DMS53 treated with DMSO at 0.1 percent for 48 hours (cell line): ENCODE measurements at regions not wholly inside any gene's neighbourhood (a gene's known extent, or its start where the extent isn't known, plus 50 kb on each side); places are given as distances from the start of the nearest gene placed in this dataset.

Source experiments
- DNase-seq: peaks from one replicate; lab custom pipeline; 2025; ENCODE audit not compliant: unreplicated experiment; lab: John Stamatoyannopoulos, UW

DNA sequence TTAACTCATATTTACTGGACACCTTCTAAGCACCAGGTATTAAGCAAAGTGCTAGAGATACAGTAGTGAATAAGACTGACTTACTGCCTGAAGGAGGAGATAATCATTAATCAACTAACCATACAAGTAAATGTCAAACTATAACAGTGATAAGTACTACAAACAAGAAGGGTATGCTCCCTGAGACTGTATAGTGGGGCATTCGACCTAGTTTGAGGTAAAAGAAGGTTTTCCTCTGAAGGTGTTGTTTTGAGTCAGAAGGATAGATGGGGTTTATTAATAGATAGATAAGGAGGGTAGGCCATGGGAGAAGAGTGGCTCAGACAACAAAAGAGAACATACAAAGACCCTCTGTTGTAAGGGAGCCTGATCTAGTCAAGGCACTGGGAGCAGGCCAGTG, 105.4 kb downstream of the DDIT4L start:
- DNase-seq: no peak

DNA sequence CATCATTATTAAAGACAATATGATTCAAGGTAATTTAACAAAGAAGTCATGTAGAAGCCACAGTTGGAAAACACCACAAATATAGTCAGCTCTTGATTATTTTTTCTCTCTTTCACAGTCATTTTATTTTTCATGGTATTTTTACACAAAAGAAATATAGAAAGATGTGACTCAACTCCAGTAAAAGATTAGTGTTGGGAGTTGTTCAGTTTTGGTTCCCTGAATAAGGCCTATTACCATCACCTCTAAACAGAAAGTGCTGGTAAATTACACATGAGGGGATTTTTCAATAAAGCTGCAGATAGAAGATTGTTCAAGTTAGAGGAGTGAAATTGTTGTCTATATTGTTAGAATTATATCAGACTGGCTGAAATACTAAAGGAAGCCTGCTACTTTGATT, 107.0 kb downstream of the DDIT4L start:
- no peak for DNase-seq

DNA sequence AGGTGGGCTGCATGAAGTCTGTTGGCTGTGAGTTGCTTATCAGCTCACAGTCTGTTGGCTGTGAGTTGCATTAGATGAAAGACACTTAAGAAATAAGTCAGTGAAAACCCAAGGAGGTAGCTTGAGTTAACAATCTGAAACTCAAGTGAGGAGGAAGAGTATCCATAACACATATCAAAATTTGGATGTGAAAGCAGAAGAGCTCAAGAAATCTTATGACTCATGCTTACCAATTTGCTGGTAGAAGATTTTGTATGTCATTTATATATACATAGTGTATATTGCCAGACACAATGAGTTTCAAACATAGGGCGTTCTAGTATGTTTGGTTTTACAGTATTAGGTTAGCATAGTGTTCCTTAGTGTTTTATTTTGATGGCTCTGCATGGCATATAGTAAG, 107.4 kb downstream of the DDIT4L start:
- DNase-seq: no peak

DNA sequence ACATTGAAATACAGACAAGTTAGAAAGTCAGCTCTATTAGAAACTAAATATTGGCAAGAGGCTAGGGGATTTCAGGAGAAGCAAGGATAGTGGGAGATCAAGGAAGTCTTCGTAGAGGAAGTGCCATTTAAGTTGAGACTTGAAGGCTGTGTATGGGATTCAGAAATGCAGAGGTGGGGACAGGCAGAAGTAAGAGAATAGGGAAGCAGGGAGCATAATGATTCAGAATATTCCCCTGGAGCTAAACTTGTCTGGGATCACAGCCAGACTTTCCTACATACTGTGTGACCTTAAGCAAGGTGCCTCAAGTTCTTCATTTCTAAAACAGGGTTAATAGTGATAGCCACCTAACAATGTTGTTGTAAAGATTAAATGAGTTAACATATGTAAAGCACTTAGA, 108.8 kb downstream of the DDIT4L start:
- DNase-seq: no peak

DNA sequence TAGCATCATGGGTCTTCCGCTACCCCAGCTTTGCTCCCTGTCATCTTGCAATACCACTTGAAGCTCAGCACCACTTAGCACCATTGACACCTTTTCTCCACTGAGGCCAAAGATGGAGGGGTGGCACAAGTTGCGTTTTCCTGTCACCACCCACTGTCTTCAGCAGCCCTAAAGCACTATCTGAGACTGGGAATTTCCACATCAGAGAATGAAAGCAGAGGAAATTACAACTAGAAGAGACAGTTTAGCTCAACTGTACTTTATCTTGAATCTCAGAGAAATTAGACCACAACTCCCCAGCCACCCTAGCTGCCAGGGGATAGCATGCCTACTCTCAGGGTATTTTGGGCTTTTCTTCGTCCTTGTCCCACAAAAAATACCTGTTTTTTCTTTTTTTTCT, 111.0 kb downstream of the DDIT4L start:
- DNase-seq: no peak

DNA sequence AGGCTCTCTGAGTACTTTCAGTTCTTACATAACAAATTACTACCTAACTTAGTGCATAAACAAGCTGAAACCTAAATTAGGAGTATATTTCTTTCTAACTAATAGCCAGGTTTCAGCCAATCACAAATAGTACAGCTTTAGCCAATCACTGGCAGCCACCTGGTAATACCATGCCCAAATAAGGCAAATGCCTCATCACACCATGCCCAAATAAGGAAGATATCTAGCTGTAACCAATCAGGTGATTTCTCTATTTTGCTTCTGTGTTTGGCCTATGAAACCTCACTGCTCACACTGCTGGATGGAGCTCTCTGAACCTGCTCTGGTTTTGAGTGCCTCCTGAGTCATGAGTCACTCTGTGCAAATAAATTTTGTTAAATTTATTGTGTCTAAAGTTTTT, 113.5 kb downstream of the DDIT4L start:
- peak; percentile 41 for DNase-seq

DNA sequence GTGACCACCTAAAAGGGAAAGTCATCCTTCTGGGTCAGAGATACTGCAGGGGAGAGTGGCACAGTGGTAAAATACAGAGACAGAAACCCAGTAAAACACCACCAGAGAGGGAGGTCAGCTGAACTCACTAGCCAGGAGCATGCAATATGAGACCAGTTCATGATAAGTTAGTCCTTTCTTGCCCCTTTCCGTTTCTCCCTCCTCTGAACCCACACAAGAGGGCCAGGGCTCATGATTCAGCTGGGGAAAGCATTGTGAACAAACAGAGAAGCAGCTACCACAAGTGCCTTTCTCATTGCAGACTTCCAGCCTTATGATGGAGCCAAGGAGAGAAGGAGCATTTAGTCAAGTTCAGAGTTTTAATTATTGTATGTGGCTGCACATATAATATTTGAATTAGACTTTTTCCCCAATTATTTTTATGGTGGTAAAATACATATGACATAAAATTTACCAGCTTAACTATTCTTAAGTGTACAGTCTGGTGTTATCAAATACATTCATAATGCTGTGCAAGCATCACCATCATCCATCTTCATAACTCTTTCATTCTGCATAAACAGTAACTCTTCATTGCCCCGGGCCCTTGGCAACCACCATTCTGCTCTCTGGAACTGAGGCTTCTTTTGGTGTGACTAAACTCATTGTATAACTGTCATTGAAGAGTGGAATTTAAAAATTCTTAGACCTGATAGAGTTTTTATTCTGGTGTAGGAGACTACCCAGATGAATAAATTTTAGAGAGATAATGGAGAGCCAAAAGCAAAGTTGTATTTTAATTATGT, 114.6 kb downstream of the DDIT4L start:
- no peak for DNase-seq

DNA sequence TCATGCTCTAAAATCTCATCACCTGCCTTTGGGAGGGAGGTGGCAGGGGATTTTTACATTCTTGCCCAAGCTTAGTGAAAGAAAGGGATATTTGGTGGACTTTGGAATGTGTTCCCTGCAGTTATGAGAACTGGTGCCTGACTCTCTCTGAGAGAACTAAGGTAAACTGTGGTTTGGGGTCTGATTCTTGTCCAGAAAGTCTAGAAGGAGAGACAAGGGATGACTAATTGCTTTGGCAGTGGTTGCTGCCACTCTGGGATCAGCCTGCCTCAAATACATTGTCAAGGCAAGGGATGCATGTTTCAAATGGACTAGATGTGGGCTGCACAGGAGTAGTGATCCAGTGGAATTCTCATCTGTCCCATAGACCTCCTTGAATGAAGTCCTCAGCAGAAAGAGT, 115.2 kb downstream of the DDIT4L start:
- DNase-seq: no peak

DNA sequence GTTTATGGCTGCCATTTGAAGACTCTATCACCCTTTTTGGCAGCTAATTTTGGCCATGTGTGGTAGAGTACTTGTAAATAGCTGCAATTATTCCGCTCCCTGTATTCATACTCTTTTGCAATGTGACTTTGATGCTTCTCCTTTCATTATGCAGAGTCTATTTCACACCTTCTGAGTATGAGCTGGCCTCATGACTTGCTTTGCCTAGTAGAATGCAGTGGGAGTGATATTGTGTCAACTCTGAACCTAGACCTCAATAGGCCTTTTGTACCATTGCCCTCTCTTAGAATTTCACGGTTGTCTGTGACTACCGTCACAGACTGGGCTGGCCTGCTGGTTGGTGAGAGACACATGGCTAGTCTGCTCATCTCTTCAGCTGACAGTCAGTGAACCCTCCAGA, 118.8 kb downstream of the DDIT4L start:
- DNase-seq: no peak

DNA sequence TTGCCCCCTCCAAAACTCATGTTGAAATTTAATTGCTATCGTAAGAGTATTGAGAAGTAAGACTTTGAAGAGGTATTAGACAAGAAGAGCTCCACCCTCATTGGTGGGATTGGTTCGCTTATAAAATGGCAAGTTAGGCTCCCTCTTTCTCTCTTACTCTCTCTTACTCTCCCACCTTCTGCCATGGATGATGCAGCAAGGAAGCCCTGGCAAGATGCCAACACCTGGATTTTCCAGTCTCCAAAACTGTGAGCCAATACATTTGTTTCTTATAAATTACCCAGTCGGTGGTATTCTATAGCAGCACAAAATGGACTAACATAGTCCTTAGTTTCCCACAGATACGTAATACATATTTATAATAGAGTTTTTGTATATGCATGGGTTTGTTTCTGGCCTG, 119.4 kb downstream of the DDIT4L start:
- no peak for DNase-seq

DNA sequence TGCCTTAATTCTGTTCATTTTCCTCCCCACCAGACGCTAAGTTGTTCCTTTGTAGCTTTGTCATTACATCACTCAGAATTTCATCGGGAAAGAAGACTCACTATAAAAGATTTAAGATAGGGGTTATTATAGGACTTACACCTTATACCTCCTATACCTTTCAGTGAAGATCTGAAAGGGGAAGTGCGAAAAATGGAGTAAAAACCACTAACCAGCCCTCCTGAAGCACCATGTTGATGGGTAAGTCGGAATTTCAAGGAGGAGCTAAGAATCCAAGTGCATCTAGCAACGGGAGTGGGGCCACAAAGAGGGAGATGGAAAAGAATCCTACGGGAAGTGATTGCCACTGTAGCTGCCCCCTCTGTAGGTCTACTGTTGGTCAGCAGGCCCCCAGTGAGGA, 119.1 kb upstream of the H2AZ1 start:
- no peak for DNase-seq

DNA sequence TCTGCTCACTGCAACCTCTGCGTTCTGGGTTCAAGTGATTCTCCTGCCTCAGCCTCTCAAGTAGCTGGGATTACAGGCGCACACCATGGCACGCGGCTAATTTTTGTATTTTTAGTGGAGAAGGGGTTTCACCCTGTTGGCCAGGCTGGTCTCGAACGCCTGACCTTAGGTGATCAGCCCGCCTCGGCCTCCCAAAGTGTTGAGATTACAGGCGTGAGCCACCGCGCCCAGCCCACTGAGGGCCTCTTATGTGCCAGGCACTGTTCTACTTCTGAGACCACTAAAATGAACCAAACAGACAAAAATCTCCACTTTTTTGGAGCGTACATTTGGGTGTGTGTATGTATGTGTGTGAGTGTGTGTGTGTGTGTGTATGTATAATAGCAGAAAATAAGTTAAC, 117.2 kb upstream of the H2AZ1 start:
- no peak for DNase-seq

DNA sequence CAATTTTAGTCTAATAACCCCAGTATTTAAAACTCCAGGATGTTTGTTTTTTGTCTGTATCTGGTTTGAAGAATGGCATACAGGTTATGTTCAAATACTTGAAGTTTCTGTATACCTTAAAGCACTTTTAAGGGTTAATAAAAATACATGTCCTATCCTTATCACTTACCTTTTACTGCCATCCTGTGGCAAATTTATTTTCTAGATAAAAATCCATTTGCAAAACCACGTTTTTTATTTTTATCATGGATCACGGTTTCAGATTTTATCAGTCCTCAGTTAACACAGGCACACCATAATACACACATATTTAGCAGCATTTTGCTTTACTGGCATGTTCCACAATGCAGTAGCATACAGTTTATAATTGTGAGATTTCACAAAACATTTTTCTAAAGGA, 113.3 kb upstream of the H2AZ1 start:
- no peak for DNase-seq

DNA sequence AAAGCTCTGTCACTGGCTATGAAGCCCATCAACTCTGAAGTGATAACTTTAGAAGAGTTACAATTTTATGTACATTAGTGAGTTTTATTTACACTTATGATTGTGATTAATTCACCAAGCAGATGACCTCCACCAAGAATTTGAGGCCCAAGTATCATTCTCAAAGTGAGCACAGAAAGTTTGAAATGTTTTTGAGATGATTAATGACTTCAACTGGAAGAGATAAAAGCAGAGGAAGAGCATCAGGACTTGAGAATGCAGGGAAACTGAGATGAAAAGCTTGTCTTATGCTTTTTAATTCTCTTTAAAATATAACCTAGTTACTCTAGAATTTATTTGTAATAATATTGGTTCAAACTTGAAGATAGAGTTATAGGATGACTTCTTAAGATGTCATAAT, 112.8 kb upstream of the H2AZ1 start:
- DNase-seq: no peak

DNA sequence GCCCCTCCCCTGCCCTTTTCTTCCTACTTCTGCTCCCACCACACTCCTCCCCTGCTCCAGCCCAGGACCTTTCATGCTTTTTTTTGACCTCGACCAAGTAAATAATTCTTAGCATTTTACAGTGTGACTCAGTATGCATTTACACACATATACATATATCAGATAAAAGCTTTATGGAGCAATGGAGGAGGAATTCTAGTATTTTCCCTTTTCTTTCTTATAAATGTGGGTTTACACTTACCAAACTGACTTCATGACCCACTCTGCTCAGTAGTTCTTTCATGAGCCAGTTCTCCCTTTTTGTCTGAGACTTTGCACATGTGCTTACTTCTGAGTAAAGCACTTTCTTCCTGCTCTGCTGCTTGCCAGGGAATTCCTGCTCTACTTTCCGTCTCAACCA, 111.8 kb upstream of the H2AZ1 start:
- no peak for DNase-seq

DNA sequence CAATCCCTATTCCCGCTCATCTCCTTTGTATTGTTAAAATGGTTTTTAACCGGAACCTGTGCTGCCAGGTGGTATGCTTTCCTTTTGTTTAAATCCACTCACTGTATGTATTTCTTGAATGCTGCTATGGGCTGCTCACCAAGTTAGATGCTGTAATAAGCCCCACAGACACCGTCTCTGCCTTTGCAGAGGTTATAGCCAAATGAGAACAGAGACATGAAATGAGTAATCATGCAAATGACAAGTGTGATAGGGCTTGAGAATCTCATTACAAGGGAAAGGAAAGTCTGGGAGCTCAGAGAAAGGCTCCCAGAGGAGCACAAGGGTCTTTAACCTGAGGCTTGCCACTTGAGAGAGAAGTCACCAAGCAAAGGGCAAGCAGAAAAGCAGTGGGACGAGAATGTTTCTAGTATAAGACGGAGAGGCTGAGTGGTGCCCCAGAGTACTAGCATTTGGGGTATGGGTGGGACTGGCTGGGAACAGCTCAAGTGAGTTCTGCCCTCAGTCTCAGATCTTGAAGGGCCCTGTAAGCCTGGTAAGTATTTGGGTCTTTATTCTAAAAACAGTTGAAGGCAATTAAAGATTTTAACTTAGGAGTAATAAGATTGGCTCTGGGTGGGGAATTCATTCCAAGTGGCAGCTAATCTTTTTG, 110.8 kb upstream of the H2AZ1 start:
- DNase-seq: no peak

DNA sequence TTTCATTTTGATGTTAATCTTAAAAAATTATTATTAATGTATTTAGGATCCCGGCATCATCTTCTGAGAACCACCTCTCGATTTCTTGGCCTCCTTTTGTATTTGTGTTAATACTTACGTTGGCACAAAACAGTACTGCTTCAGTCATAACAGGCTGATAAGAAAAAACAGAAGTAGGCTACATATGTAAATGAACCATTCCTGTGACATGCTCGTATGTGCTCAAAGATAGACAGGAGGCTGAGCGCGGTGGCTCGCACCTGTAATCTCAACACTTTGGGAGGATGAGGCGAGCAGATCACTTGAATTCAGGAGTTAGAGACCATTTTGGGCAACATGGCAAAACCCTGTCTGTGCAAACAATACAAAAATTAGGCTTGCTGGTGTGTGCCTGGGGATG, 109.4 kb upstream of the H2AZ1 start:
- no peak for DNase-seq

DNA sequence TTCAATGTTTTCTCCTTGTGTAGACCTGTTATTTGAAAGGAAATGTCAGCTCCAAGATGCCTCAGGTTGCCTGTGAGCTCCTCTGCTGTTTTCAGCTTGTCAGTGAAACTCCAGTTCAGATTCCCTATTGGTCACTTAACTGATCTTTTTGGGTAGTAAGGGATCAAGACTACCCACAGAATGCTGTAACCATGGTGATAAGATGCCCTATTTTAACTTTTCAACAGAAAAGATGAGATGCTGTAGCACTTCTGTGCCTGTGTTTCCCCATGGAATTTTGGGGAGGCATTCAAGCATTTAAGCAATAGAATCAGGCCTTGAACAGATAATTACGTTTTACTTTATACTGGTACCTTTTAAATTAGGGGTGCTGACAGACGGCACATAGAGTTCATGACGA, 106.6 kb upstream of the H2AZ1 start:
- DNase-seq: no peak

DNA sequence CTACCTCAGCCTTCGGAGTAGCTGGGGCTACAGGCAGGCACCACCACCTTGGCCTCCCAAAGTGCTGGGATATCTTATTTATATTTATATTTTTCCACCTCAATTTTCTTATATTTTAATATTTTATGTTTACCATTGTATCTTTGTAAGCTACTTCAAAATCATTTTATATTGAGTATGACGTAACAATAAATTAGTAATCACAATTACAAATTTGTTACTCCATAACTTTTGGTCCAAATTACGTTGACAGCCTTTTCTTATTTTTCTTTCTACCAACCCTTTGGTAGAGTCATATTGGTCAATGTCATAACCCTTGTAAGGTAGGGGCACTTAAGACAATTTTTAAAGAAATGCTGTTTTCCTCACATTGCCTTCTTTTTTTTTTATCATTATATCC, 104.0 kb upstream of the H2AZ1 start:
- DNase-seq: no peak

DNA sequence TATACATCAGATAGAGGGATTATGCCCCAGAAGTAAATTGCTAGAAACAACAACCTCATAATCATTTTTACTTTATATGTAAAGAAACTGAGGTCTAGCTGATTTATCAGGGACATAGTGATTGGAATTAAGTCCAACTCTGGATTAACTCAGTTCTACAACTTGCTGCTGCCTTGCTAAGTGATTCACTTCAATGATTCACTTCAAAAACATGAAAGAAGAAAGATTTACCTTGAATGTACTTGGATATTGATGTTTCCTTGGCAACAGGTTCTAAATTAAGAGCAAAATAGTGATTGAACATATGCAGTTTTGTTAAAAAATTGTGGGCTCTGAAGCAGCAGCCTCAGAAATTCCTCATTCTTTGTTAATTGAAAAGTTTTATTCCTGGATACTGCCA, 99.8 kb upstream of the H2AZ1 start:
- DNase-seq: no peak

DNA sequence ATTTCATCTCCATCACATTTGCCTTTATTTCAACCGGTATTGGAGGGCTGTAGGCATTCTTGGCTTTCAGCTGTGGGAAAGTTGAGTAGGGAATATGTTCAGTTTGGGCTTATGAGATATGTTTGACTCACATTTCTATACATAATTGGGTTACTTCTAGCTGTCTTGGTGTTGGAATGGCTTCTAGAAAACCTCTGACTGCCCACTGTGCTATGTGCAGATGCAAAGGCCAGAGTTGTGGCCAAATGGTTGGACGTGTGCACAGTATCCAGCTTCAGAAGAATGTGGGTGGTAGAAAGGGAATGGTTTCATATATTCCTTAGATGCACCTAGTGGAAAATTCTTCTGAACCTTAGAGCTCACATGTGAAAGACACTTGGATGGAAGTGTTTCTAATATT, 92.6 kb upstream of the H2AZ1 start:
- DNase-seq: no peak

DNA sequence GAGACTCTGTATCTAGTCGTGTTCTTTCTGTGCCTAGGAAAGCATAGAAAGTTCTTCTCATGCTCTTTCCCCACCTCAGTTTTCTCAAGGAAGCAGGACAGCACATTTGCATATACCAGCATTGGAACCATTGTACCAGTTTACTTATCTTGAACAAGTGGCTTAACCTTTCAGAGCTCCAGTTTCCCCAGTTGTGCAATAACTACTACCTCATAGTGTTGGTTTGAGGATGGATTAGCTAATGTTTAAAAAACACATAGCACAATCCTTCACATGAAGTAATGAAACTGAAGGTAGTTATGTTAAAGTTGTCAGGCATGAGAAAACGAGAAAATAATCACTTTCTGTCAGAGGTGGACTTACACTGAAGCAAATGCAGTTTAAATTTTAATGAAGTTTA, 92.2 kb upstream of the H2AZ1 start:
- no peak for DNase-seq

DNA sequence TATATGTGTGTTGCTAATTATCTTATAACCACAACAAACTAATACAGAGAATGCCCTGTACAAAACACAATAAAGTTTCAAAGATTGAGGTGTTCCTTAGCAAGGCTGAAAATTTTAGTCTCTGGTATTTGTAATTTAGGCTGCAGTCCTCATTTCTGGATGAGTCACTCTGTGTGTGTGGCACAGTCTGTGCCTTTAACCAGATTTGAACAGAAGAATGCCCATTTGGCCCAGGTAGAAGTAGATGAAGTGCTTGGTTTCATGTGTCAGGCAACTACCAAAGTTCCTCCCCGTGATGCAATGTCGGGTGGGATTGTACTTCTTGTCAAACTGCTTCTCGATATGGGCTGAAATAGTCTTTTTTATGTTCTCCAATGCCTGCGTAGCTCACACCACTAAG, 91.6 kb upstream of the H2AZ1 start:
- DNase-seq: no peak
